ENCODE measurements at regions not wholly inside any gene's neighbourhood (a gene's known extent, or its start where the extent isn't known, plus 50 kb on each side); places are given as distances from the start of the nearest gene placed in this dataset.

GRCh38 chr4:181823645-181824044, 419.6 kb upstream of the TENM3 start:
- TF ChIP-seq EZH2 (IDR thresholded peaks at IDR 0.05; ENCODE audit: borderline replicate concordance, low read depth, low read length, poor library complexity, severe bottlenecking) (no peak), CTCF (conservative IDR thresholded peaks at IDR 0.05; ENCODE audit: low read depth, low read length) (no peak)
- H3K4me3 ChIP-seq (ENCODE audit: low read depth, low read length, poor library complexity, severe bottlenecking), result no peak overlapping the region
- no peaks in the 10 kb centered on the region for H3K4me1 ChIP-seq (ENCODE audit: insufficient read depth, low read length, poor library complexity, severe bottlenecking)
- peaks cover 45% of the 10 kb centered on the region for H3K27me3 ChIP-seq (replicated peaks; ENCODE audit: insufficient read depth, low read depth, low read length, poor library complexity)
- ChIA-PET CTCF (no interaction called here), POLR2A (ENCODE audit: low non-redundant PET) (no interaction called here)
- DNase-seq (ENCODE audit: low spot score), result no peak
- H3K9me3 ChIP-seq (ENCODE audit: low read depth, low read length, poor library complexity, severe bottlenecking), result no peaks in the 10 kb centered on the region
- intact Hi-C loops (cut with micrococcal nuclease; ENCODE audit: unreplicated experiment), result no loop called here
- H3K36me3 ChIP-seq (ENCODE audit: insufficient read depth, low read length, poor library complexity, severe bottlenecking), result no peaks in the 10 kb centered on the region
- no TSS peak for BruUV-seq (replicated peaks)
- H3K27ac ChIP-seq (ENCODE audit: low read depth, low read length, poor library complexity, severe bottlenecking), result no peak overlapping the region

- intact Hi-C loops (cut with micrococcal nuclease; ENCODE audit: unreplicated experiment), result no loop called here
- no peaks in the 10 kb centered on the region for H3K4me1 ChIP-seq (ENCODE audit: insufficient read depth, low read length, poor library complexity, severe bottlenecking)
- no peak overlapping the region for H3K4me3 ChIP-seq (ENCODE audit: low read depth, low read length, poor library complexity, severe bottlenecking)
- no peaks in the 10 kb centered on the region for H3K36me3 ChIP-seq (ENCODE audit: insufficient read depth, low read length, poor library complexity, severe bottlenecking)
- ChIA-PET CTCF (no interaction called here), POLR2A (ENCODE audit: low non-redundant PET) (no interaction called here)
- peaks cover 60% of the 10 kb centered on the region for H3K27me3 ChIP-seq (replicated peaks; ENCODE audit: insufficient read depth, low read depth, low read length, poor library complexity)
- H3K27ac ChIP-seq (ENCODE audit: low read depth, low read length, poor library complexity, severe bottlenecking), result no peak overlapping the region
- BruUV-seq (replicated peaks), result no TSS peak
- H3K9me3 ChIP-seq (ENCODE audit: low read depth, low read length, poor library complexity, severe bottlenecking), result no peaks in the 10 kb centered on the region
- no peak for TF ChIP-seq CTCF (conservative IDR thresholded peaks at IDR 0.05; ENCODE audit: low read depth, low read length)
- TF ChIP-seq EZH2 (IDR thresholded peaks at IDR 0.05; ENCODE audit: borderline replicate concordance, low read depth, low read length, poor library complexity, severe bottlenecking), result no peak
- DNase-seq (ENCODE audit: low spot score), result no peak
Measured at GRCh38 chr4:181825564-181825963, 417.6 kb upstream of the TENM3 start.

GRCh38 chr4:181827246-181827645, 416.0 kb upstream of the TENM3 start:
- no peaks in the 10 kb centered on the region for H3K4me1 ChIP-seq (ENCODE audit: insufficient read depth, low read length, poor library complexity, severe bottlenecking)
- no peaks in the 10 kb centered on the region for H3K9me3 ChIP-seq (ENCODE audit: low read depth, low read length, poor library complexity, severe bottlenecking)
- ChIA-PET CTCF (no interaction called here), POLR2A (ENCODE audit: low non-redundant PET) (no interaction called here)
- no peak for DNase-seq (ENCODE audit: low spot score)
- no peak overlapping the region for H3K4me3 ChIP-seq (ENCODE audit: low read depth, low read length, poor library complexity, severe bottlenecking)
- no peak overlapping the region for H3K27ac ChIP-seq (ENCODE audit: low read depth, low read length, poor library complexity, severe bottlenecking)
- peaks cover 64% of the 10 kb centered on the region for H3K27me3 ChIP-seq (replicated peaks; ENCODE audit: insufficient read depth, low read depth, low read length, poor library complexity)
- intact Hi-C loops (cut with micrococcal nuclease; ENCODE audit: unreplicated experiment), result no loop called here
- H3K36me3 ChIP-seq (ENCODE audit: insufficient read depth, low read length, poor library complexity, severe bottlenecking), result no peaks in the 10 kb centered on the region
- TF ChIP-seq EZH2 (IDR thresholded peaks at IDR 0.05; ENCODE audit: borderline replicate concordance, low read depth, low read length, poor library complexity, severe bottlenecking), result no peak
- TF ChIP-seq CTCF (conservative IDR thresholded peaks at IDR 0.05; ENCODE audit: low read depth, low read length), result no peak
- no TSS peak for BruUV-seq (replicated peaks)
